ENCODE measurements at regions not wholly inside any gene's neighbourhood (a gene's known extent, or its start where the extent isn't known, plus 50 kb on each side); places are given as distances from the start of the nearest gene placed in this dataset.
A peak's percentile ranks its signal among the peaks of the same experiment; 100 is the strongest.

DNA sequence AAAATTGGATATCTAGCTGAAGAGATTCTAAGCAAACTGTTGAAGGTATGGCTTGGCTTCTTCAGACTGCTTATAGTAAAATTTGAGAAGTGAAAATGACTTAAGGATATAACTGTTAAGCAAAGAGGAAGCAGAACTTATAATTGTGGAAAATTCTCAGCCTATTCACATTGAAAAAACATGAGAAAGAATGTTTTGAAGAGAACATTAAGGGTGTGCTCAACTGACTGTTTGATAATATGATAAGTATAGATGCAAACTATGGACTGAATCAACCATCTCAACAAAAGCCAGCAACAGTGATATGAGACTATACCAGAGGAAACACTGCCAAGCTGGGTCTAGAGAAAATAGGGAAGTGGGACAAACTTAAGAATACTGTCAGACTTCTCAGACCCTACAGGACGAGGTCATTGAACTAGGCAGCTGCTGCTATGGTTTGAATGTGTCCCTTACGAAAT is 133.1 kb upstream of the PPP1R3A start:
- no peak for DNase-seq
- no peaks in the 10 kb centered on the region for H3K9me3 ChIP-seq
- no peaks in the 10 kb centered on the region for H3K27me3 ChIP-seq
- H3K4me1 ChIP-seq = peaks cover 0 to 3% (median 0%) of the 10 kb centered on the region in 4 donors
- no peak for TF ChIP-seq POLR2A (IDR thresholded peaks at IDR 0.05)
- TF ChIP-seq, protein P1, sequence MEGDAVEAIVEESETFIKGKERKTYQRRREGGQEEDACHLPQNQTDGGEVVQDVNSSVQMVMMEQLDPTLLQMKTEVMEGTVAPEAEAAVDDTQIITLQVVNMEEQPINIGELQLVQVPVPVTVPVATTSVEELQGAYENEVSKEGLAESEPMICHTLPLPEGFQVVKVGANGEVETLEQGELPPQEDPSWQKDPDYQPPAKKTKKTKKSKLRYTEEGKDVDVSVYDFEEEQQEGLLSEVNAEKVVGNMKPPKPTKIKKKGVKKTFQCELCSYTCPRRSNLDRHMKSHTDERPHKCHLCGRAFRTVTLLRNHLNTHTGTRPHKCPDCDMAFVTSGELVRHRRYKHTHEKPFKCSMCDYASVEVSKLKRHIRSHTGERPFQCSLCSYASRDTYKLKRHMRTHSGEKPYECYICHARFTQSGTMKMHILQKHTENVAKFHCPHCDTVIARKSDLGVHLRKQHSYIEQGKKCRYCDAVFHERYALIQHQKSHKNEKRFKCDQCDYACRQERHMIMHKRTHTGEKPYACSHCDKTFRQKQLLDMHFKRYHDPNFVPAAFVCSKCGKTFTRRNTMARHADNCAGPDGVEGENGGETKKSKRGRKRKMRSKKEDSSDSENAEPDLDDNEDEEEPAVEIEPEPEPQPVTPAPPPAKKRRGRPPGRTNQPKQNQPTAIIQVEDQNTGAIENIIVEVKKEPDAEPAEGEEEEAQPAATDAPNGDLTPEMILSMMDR (IDR thresholded peaks at IDR 0.05) = no peak
- no peak overlapping the region for H3K27ac ChIP-seq
- H3K4me3 ChIP-seq = no peak overlapping the region
- no peaks in the 10 kb centered on the region for H3K36me3 ChIP-seq

DNA sequence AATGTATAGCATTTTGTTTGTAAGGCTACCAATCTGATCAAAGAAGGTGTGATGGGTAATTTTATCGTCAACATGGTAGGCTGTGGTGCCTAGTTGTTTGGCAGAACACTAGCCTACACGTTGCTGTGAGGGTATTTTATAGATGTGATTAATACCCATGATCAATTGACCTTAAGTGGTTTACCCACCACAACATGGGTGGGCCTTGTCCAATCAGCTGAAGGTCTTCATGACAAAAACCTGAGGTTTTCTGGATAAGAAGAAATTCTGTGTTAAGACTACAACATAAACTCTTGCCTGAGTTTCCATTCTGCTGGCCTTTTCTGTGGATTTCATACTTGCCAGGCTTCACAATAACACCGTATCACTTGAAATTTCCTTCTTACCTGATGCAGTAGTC is 131.8 kb upstream of the PPP1R3A start:
- H3K9me3 ChIP-seq = no peaks in the 10 kb centered on the region
- H3K27me3 ChIP-seq = no peaks in the 10 kb centered on the region
- no peak for DNase-seq
- H3K27ac ChIP-seq = no peak overlapping the region
- peaks cover 0 to 3% (median 0%) of the 10 kb centered on the region in 4 donors for H3K4me1 ChIP-seq
- no peak for TF ChIP-seq POLR2A (IDR thresholded peaks at IDR 0.05)
- TF ChIP-seq, protein P1 (IDR thresholded peaks at IDR 0.05) = no peak
- no peak overlapping the region for H3K4me3 ChIP-seq
- no peaks in the 10 kb centered on the region for H3K36me3 ChIP-seq

DNA sequence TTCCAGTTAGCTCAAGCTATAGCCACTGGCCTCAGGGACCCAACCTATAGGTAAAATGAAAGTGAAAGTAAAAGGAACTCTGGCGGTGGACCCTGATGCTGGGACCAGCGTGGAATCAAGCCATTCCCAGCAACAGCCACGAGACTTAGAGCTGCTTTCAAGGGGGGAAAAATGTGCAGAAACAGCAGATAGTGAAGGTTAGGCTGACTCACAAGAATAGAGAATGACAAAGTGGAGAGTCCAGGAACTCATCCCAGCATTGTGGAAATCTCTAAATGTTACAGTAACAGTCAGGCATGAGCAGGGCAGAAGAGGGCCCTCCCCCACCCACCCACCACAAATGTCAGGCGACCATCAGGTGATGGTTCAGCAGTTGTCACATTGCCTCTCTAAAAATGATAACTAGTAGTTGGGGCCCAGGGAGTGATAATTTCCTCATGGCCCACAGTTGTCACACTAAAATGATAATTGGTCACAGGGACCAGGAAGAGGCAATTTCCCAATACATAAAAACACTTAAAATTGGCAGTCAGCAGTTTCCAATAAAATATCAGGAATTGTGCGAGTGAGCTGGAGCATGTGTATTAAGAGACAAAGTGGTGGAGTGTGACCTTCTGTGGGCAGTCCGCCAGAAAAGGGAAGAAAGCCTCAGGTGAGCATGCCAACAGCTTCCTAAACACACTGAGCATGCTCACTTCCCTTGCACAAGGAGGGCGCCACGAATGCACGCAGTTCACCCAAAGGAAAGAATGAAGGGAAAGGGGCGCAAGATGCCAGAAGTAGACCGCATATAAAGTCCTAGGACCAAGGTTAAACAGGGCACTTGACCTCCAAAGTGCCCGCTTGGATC is 129.8 kb upstream of the PPP1R3A start:
- peaks cover 0 to 3% (median 0%) of the 10 kb centered on the region in 4 donors for H3K4me1 ChIP-seq
- DNase-seq = no peak
- no peaks in the 10 kb centered on the region for H3K36me3 ChIP-seq
- peak overlapping the region; percentile 7 to 39 (median 24) for H3K4me3 ChIP-seq
- TF ChIP-seq, protein P1 (IDR thresholded peaks at IDR 0.05) = no peak
- no peak for TF ChIP-seq POLR2A (IDR thresholded peaks at IDR 0.05)
- H3K9me3 ChIP-seq = no peaks in the 10 kb centered on the region
- H3K27ac ChIP-seq = no peak overlapping the region
- H3K27me3 ChIP-seq = no peaks in the 10 kb centered on the region

DNA sequence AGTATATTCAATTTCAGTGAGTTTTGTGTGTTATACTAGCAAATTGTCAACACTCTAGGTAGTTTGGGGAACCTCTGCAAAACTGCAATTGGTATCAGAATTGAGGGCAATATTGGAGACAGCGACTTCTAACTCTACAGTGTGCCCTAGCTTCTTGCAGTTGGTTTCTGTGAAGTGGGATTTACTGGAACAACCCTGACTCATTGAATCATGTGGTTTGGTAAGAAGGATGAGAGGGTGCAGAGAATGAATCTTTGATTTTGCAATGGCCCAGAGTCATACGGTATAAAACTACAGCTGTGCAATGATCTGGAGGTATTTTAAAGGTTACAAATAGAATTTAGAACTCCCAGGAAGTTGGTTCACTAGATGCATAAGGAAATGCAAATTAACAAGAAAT is 129.1 kb upstream of the PPP1R3A start:
- Histone ChIP-seq H3K36me3 (no peaks in the 10 kb centered on the region), H3K4me1 (peaks cover 0 to 3% (median 0%) of the 10 kb centered on the region in 4 donors), H3K27me3 (no peaks in the 10 kb centered on the region), H3K9me3 (no peaks in the 10 kb centered on the region), H3K27ac (no peak overlapping the region), H3K4me3 (peak overlapping the region in 1 of 4 donors; percentile 39)
- DNase-seq = no peak
- TF ChIP-seq POLR2A (IDR thresholded peaks at IDR 0.05) = no peak
- TF ChIP-seq, protein P1 (IDR thresholded peaks at IDR 0.05) = no peak

DNA sequence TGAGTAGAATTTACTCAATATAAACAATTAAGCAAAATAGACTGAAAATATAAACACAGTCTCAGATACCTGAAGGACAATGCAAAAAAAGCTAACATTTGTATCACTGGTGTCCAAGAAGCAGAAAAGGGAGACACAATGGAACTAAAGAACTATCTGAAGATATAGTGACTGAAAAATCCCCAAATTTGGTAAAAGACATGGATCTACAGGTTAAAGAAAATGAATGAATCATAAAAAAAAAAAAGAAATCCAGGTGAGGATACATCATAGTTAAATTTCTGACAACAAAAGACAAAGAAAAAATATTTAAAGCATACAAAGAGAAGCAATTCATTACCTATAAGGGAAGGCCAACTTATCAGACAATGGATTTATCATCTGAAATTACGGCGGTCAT is 114.7 kb upstream of the PPP1R3A start:
- Histone ChIP-seq H3K36me3 (no peaks in the 10 kb centered on the region), H3K9me3 (no peaks in the 10 kb centered on the region), H3K27ac (no peak overlapping the region), H3K27me3 (no peaks in the 10 kb centered on the region), H3K4me1 (no peaks in the 10 kb centered on the region), H3K4me3 (no peak overlapping the region)
- TF ChIP-seq, protein P1 (IDR thresholded peaks at IDR 0.05) = no peak
- TF ChIP-seq POLR2A (IDR thresholded peaks at IDR 0.05) = no peak
- DNase-seq = no peak
